H1 (cell line): ENCODE measurements at regions not wholly inside any gene's neighbourhood (a gene's known extent, or its start where the extent isn't known, plus 50 kb on each side); places are given as distances from the start of the nearest gene placed in this dataset.

Source experiments
- CREB1 ChIP-seq: IDR thresholded peaks from 2 replicates; pipeline ENCODE4 v1.6.1; 2012; ENCODE audit warnings: inconsistent platforms
- CTCF ChIP-seq, 3 experiments: IDR thresholded peaks; 1 replicate in 2 of 3; 2 replicates in 1 of 3; pipeline versions ENCODE4 v1.5.1 to v1.6.1; 2011; ENCODE audit warnings: low read length in 3 of 3, mild to moderate bottlenecking in 3 of 3, inconsistent platforms in 2 of 3, low read depth in 1 of 3, moderate library complexity in 1 of 3; ENCODE audit not compliant: insufficient read depth in 1 of 3; ENCODE audit errors: control extremely low read depth in 1 of 3
- EZH2 ChIP-seq: fragments of 200-600 bp; sonication (generic); IDR thresholded peaks from 2 replicates; pipeline ENCODE4 v1.7.1; 2012; ENCODE audit warnings: low read depth, mild to moderate bottlenecking, moderate library complexity, low read length, inconsistent platforms; ENCODE audit not compliant: severe bottlenecking
- JUND ChIP-seq: IDR thresholded peaks from 2 replicates; pipeline ENCODE4 v1.6.1; 2011; ENCODE audit warnings: mild to moderate bottlenecking, improper control_type of control experiment, low read length
- RFX5 ChIP-seq: IDR thresholded peaks from 2 replicates; pipeline ENCODE4 v1.6.1; 2011; ENCODE audit warnings: low read depth, low read length, improper control_type of control experiment, borderline replicate concordance

GRCh38 chr20:16206817-16207216 is 366.4 kb downstream of the KIF16B start:
- no peak for TF ChIP-seq RFX5
- TF ChIP-seq CTCF (IDR thresholded peaks at IDR 0.05; ENCODE audit: control extremely low read depth in 1 of 3, insufficient read depth in 1 of 3, low read depth in 1 of 3, low read length in 3 of 3), result no peak; a peak in 1 of 4 replicates
- no peak for TF ChIP-seq JUND
- TF ChIP-seq CREB1, result no peak
- TF ChIP-seq EZH2, result no peak
